Globus pallidus (tissue), 1 donor: ENCODE measurements at regions not wholly inside any gene's neighbourhood (a gene's known extent, or its start where the extent isn't known, plus 50 kb on each side); places are given as distances from the start of the nearest gene placed in this dataset.
"Not testable (repeated sequence)": the region's sequence is repeated elsewhere in the genome, so short reads cannot be mapped to it uniquely, and the experiment has no call there.

ENCODE experiments used
- DNase-seq: peaks from one replicate; pipeline ENCODE4 v3.0.0-alpha.2; 2015; ENCODE audit warnings: low spot score

DNA sequence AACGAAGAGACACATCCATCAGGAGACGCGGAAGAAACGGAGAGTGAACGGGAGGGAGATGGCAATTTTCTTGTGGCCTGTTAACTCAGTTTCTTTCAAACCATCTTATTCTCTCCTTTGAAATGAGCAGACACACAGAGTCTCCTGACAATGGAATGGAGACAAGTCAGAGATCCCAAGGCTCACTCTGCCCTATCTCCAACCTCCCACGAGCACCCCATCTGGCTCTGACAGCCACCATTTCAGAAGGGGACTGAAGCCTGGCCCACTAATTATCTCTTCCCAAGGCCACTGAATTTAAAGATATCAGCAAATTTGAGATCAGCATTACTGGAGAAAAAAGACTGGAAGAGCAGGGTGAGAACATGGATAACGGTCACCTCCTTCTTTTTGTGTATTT, 215.6 kb downstream of the DHX15 start:
- DNase-seq: no peak

DNA sequence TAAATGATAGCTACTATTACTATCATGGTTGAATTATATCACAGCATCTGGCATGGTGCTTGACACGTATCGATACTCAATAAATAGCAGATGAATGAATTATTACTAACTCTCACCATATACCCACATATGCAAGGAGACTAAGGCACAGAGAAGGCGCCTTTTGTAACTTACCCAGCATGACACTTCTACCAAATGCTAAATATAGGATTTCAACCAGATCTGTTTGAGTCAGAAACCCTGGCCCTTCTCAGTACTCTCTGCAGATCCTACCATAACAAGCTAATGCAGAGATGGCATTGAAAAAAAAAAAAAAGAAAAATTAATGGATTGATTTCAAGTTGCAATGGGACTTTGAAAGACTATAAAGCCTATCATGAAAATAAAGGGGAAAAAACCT, 219.5 kb downstream of the DHX15 start:
- no peak for DNase-seq

DNA sequence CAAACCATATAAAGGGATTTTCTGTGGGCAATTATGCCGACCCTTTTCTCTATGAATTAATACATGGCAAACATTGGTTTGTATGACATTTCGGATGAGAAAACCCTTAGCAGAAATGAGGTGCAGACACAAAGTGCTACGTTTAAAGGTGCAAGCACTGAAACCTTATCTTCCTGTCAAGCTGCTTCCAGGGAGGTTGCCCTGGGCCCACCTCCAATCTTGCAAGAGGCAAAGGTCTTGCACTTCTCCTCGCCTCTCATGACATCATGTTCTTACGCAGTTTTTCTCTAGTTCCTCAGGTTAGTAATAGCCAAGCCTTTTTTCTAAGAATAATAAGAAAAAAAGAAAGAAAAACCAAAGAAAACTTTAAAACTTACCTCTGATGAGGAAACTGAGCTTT, 220.1 kb downstream of the DHX15 start:
- no peak for DNase-seq

DNA sequence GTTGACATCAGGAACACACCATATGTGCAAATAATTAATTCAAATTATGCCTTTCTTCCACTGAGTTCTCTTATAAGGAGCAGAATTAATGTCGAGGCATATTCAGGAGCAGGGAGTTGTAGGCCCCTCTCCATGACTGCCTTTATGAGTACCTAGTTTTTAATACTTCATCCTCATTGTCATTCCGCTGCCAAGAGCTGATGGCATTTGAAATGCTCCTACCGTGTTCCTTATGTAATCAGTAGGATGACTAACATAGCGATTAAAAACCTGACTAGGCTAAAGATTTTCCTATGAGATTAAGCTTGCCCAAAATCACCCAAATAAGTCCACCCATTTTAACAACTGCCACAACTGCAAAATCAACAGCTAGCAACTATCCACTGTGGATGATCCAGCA, 220.6 kb downstream of the DHX15 start:
- DNase-seq: no peak

DNA sequence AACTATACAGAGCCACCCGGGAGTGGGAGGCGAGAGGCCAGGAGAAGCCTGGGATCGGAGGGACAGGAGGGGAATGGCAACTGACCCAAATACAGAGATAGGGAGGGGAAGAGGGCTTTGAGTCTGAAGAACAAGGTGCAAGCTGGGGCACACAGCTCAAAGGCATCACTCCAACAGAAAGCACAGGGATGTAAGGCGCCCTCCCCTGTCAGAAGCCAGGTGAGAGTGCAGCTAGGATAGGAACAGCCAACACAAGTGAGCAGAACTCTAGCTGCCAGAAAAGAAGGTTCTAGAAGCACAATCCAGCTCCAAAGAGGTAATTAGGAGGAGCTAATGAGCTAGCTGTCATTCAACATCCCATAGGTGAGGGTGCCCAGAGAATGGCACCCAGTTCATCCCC, 232.2 kb downstream of the DHX15 start:
- DNase-seq: no peak

DNA sequence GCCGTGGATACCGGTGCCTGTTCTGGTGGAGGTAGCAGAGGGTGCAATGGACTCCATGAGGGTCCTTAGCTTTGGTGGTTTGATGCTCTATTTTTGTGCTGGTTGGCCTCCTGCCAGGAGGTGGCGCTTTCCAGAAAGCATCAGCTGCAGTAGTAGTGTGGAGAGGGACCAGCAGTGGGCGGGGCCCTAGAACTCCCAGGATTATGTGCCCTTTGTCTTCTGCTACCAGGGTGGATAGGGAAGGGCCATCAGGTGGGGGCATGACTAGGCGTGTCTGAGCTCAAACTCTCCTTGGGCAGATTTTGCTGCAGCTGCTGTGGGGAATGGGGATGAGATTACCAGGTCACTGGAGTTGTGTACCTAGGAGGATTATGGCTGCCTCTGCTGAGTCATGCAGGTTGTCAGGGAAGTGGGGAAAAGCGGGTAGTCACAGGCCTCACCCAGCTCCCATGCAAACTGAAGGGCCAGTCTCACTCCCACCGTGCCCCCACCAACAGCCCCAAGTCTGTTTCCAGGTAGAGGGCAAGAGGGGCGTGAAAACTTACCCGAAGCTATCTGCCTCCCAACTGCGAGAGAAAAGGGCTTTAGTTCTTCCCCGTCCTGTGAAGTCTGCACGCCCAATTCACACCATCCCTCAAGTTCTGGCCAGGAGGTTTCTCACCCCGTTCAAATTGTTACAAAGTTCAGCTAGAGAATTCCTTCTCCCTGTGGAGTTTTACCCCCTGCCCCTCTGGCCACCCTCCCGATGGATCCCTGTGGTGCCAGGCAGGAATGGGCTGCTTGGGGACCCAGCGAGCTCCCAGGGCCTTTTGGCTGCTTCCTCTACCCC, 235.0 kb downstream of the DHX15 start:
- not testable (repeated sequence) for DNase-seq

DNA sequence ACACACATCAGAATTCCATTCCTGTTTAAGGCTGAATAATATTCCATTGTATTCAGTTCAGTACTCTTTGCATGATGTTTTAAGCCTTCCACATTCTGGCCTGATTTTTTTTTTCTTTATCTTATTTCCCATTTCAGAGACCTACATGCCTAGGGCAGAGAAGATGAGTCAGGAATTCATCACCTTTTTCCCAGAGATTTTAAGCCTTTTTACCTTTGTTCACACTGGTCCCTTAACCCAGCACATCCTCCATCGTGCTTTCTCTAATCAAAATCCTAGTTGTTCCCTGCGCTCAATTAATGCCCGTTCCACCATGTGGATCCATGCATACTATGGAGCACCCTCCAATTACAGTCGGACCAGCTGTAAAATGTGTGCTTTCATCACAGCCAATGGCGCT, 245.1 kb downstream of the DHX15 start:
- DNase-seq: no peak

DNA sequence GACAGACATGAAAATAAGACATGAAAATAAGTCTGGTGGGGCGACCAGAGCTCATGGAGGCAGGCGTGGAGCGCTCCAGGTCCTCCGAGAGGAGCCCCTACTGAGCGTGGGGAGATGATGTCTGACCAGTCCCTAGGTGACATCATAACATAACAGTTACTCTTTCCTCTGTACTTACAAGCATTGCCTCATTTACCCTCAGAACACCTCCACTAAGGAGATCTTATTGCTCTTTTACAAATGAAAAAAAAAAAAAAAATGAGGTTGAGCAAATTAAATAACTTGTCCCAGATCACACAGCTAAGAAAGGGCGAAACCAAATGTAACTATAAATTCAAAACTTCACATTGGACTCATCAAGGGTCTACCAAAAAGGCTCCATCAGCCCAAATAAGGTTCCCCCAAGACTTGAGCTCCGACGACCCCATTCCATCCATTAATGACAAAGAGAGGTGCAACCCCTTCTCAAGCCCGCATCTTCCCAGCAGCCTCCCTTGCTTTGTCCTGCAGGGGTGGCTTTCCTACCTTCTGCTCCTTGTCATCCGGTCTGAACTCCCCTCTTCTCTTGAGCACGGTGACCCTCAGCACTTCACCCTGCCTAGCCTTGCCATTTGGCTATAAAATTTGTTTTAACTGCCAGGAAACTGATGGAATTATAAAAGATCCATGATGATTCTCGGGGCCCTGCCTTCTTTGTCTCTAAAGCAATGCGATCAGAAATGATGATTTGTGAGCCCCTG, 246.7 kb downstream of the DHX15 start:
- DNase-seq: no peak

DNA sequence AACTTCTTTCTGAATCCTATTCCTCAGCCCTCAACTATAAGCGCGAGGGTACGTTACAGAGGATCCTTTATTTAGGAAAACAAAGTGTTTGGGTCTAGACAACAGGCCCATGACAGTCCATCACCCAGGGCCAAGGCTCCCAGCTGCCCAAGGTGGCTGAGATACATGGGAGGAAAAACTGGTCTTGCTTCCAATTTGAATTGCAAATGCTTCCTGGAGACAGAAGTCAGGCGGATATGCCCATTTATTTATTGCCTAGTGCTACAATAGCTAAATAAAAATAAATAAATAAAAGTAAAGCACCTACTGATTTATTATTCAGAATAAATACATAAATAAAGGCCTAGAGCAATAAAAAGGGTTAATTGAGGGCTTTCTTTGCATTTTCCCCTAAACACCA, 248.7 kb downstream of the DHX15 start:
- DNase-seq: no peak

DNA sequence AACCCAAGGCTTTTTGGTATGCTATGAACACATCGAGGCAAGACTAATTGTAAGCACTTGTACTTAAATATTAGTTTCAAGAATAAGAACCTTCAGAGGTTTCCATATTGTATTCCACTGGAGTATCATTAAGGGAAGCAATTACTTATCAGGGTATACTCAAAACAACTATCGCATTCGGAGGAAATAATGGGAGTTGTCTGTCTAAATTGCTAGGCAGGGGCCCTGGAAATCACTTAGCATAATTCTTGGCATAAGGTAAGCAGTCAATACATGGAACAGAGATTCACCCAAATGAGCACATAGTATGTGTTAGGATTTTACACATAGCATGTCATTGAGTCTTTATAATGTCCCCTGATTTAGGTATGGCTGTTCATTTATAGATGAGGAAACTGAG, 249.4 kb downstream of the DHX15 start:
- no peak for DNase-seq

DNA sequence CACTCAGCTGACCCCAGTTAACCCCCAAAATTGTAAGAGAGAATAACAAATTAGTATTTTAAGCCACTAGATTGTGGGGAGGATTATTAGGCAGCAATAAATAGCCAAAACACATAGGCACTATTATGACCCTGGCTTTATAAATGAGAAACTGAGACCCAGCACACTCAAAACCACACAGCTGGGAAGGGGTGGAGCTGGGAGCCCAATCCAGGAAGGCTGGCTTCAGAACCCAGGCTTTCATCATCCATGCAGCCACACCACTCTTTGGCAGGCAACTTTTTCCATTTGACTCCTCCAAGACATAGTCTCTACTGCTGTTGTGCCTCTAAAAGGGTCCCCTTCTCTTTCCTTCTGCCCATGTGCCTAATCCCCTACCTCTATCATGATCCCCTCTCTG, 253.8 kb downstream of the DHX15 start:
- DNase-seq: no peak

DNA sequence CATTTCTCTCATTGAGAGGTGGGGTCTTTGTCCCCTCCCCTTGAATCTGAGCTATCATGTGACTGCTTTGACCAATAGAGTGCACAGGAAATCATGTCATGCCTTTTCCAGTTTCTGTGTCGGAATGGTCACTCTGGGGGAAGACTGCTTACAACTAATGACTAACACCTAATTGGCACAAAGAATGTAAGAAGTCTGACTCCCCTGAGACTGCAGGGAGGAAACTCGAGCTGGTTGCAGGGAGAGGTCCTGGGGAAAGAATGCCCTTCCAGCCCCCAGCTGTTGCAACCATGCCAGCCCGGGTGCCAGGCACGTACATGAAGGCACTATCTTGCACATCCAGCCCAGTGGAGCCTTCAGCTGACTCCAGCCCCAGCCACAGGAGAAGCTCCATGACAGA, 254.2 kb downstream of the DHX15 start:
- DNase-seq: no peak

DNA sequence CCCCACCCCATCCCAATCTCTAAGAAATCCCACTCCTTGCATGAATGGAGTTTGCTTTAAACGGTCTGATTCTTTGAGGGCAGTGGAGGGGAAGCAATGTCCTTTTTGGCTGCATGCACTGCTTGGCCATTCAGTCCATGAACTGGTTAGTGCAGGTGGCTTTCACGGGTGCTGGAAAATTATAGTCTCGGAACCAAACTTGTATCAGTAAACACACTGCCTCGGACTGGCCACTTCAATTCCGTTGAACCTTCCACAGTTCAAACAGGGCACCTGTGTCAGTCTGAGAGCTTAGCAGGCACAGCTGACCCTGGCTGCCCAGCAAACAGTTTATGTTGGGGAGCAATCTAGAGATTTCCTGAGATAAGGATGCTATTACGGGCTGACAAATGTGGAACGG, 255.6 kb downstream of the DHX15 start:
- peak; percentile 29 for DNase-seq

DNA sequence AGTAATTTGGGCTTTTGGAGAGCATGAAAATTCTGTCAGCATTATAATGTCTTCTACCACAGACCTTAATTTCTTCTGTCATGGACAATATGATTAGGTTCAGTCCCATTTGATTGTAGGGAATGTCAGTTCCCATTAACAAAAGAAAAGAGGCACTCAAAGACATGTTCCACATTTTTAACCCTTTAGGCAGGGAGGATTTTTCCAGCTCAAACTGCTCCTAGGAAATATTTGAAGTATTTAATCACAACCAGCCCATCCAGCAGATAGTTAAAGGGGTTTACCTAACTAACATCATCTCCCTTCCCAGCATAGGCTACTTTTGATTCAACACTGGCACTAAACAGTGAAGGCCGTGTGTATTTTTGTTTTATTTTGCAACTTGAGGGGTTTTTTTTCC, 256.0 kb downstream of the DHX15 start:
- DNase-seq: no peak

DNA sequence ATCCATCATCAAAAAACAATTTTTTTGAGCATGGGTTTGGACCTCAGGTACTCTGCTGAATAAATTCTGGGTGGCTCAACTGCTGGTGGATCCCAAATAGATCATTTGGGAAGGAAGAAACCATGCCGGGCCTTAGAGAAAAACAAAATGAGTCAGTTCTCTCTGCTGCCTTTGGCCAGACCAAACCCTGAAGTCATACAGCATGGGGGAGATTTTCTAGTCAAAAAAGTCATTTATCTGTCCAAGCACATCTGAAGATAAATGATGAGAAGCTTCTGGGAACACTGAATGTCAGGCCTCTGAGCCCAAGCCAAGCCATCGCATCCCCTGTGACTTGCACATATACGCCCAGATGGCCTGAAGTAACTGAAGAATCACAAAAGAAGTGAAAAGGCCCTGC, 261.4 kb downstream of the DHX15 start:
- no peak for DNase-seq

DNA sequence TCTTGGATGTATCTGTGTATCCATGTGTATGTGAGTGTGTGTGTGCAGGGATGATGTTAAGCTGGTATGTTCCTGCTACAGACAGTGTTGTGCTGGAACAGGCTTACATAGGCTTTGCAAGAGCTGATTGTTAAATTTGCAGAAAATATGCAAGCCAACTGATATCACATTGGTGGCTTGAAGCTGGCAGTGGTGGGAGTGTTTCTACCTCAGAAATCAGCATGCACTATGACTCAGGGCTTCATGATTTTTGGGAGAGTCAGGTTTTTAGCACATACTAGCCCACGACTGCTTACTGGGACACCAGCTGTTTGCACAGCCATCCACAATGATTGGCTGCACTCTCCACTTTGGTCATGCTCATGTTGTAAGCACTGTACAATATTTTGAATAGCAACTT, 261.8 kb downstream of the DHX15 start:
- DNase-seq: no peak

DNA sequence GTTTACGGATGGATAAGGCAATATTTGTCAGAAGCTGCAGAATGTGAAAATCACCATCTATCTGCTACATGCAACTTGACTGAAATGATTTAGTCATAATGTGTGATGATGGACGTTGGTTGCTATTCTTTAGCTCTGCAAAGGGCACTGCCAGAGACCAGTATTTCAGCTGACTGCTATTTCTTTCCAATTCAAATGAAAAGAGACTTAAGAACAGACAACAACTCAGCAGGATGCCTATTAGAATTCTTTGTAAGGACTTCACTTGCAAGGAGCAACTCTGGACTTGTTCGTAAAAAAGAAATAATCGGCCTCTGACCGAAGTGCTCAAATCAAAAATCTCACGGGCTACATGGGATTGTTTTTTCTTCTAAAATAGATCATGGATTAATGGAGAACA, 262.7 kb downstream of the DHX15 start:
- DNase-seq: peak; percentile 11

DNA sequence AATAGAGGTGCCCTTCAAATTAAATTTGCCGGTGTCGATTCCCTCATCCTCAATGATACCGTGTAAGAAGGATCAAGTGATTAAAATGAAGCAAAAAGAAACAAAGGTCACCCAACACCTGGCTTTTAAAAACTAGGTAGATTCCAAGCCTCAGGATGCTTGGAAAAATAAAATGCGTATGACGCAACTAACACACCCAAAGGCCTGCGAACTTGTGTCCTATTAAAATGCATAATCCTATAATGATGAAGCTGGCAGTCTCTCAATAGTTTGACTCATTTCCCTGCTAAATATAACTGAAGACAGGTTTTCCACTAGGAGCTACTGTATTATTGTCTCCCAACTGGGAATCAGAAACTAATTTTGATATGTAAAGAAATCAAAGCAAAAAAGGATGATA, 263.2 kb downstream of the DHX15 start:
- no peak for DNase-seq

DNA sequence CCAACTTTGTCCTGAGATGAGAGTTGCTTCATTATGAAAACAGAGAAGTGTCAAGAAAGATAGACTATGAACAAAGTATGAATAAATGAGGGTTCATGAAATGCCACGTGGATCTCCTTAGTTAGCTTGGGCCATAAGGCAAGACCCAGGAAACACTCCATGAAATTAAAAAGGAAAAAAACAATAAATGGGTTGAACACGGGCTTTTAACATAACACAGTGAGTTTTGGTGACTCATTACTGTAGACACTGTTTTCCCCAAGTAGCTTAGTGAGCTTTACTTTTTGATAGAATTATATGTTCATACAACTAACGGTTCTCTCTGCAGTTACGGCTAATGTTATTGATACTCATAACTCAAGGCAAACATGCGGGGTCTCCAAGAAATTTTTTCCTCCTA, 265.0 kb downstream of the DHX15 start:
- DNase-seq: no peak

DNA sequence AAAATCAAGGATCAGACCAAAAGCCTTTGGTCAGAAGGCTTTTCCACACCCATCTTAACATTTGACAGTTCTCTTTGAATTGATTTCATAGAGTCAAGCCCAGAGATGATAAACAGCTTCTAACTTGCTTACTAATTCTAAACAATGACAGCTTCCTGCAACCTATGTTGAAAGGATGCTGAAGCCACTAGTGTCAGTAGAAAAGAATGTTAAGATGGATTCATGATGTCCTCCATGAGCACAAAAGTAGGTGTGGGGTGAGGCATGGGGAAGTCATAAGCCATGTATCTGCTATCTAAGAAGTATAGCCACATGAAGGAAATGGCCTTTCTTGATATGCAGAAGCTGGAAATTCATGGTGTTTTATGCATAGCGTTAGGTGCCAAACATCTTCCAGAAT, 269.3 kb downstream of the DHX15 start:
- DNase-seq: no peak

DNA sequence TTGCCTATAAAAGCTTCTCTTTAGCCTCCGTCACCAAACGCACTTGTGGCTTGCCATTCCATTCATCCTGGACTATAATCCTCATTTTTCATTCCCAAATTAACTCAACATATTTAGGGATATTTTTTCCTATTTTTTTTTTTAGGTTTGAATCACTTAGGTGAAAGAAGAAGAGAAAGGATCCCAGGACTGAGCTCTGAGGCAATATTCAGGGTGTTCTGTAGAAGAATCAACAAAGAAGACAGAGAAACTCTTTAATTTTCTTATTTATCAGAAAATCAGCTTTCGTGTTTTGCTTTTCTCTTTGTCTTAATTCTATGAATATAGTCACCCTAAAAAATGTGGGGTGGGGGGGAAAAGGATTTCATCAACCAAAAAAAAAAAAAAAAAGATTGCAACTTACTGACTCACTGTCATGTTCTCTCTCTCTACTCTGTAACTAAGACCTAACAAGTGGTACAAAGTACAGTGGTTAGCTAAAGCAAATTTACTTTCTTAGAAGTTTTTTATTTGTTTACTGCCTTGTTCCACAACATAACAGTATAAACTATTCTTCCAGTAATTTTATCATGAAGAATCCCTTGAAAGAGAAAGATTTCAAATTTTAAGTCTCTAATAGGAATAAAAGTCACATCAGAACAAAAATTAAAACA, 272.0 kb downstream of the DHX15 start:
- no peak for DNase-seq

DNA sequence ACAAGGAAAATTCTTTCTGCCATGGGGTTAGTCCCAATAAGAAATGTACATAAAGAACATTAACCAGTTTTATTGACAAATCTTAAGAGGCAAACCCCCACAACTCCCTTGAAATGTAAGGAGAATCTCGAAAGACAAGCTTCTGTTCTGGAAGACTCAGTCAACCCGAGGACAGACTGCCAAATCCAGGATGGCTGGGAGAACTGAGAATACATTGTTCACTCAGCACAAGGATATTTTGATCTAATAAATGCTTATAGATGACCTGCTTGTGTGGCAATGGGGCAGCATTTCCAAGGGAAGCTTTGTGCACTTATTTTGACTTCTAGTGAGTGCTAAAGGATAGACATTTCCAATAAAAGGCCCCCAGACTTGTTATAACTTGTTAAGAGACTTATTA, 280.4 kb downstream of the DHX15 start:
- peak; percentile 23 for DNase-seq

DNA sequence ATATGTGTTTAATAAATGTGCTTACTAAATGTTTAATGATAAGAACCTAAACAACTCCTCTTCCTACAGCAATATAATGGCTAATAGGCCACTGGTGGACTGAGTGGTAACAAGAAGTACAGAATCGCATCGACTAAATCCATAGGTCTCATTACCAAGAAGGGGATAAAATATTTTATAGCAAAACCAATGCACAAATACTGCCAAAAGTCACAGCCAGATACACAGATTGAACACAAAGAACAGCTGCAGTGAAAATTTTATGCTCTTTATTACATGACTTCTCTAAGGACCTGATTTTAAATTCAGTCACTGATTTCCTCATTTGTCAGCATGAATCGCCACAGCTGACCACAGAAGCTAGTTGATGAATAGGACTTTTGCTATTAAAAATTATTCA, 285.4 kb downstream of the DHX15 start:
- no peak for DNase-seq
